K562 (cell line): ENCODE measurements at regions not wholly inside any gene's neighbourhood (a gene's known extent, or its start where the extent isn't known, plus 50 kb on each side); places are given as distances from the start of the nearest gene placed in this dataset.

Source experiments
- ATAC-seq: fragments of 200-7000 bp; cut with Tn5 transposase; 3 replicates; pipeline ENCODE4 v1.9.1; 2020; ENCODE audit warnings: moderate library complexity
- BruUV-seq: library from RNA; stranded (reverse); fragments of 400-500 nt; replicated peaks from 2 replicates; lab custom pipeline; 2021; lab: Mats Ljungman, UMichigan
- CTCF ChIA-PET: fragments of 300-600 bp; formaldehyde crosslinking; extraction: SDS; loops from one replicate; lab custom pipeline; 2021; ENCODE audit warnings: low intra/inter-chr PET ratio; lab: Yijun Ruan, JAX
- POLR2A ChIA-PET: fragments of 300-600, 350-650 bp; sonication (Branson Sonifier 250); formaldehyde crosslinking; extraction: SDS; loops from one replicate; lab custom pipeline; 2021; ENCODE audit warnings: antibody characterized with exemption, inconsistent platforms; lab: Yijun Ruan, JAX
- DNase-seq, 4 experiments: peaks; one replicate each; pipeline versions ENCODE4 v3.0.0 to v3.0.0-alpha.2; 2011 to 2018; ENCODE audit warnings: low spot score in 3 of 4, mixed read lengths in 3 of 4; ENCODE audit errors: extremely low read depth in 1 of 4
- FAIRE-seq: peaks from 2 replicates; lab custom pipeline; 2011; peaks lifted over from hg19 to GRCh38; lab: Jason Lieb, UNC
- H2AFZ ChIP-seq: 2 replicates; pipeline ENCODE4 v1.6.0; 2011; ENCODE audit warnings: low read depth, low read length, control low read depth, inconsistent platforms
- H3K27ac ChIP-seq: fragments of 200-600 bp; 3 replicates; pipeline ENCODE4 v1.8.0; 2011; ENCODE audit warnings: low read depth, mild to moderate bottlenecking, control low read depth, inconsistent platforms, low read length, moderate library complexity, mixed read lengths; ENCODE audit errors: extremely low read depth
- H3K27me3 ChIP-seq, 2 experiments: fragments of 300-600 bp in 1 of 2; 2 replicates in 1 of 2; 3 replicates in 1 of 2; pipeline versions ENCODE4 v1.6.0 to v1.8.0; 2011; ENCODE audit warnings: inconsistent platforms in 2 of 2, low read length in 2 of 2, mild to moderate bottlenecking in 1 of 2, mixed read lengths in 1 of 2, moderate library complexity in 1 of 2; ENCODE audit not compliant: control insufficient read depth in 2 of 2, insufficient read depth in 2 of 2
- H3K36me3 ChIP-seq: fragments of 300-600 bp; 3 replicates; pipeline ENCODE4 v1.8.0; 2011; ENCODE audit warnings: mild to moderate bottlenecking, low read length, inconsistent platforms; ENCODE audit not compliant: control insufficient read depth, insufficient read depth
- H3K4me1 ChIP-seq, 2 experiments: fragments of 200-600 bp in 1 of 2; replicated peaks in 1 of 2; 2 replicates in 1 of 2; 3 replicates in 1 of 2; pipeline versions ENCODE4 v1.5.1 to v1.8.0; 2011; ENCODE audit warnings: inconsistent platforms in 2 of 2, low read length in 2 of 2, mild to moderate bottlenecking in 1 of 2, mixed read lengths in 1 of 2, moderate library complexity in 1 of 2; ENCODE audit not compliant: control insufficient read depth in 2 of 2, insufficient read depth in 2 of 2
- H3K4me2 ChIP-seq: 2 replicates; pipeline ENCODE4 v1.6.1; 2011; ENCODE audit warnings: low read length, control low read depth, inconsistent platforms, mixed read lengths; ENCODE audit not compliant: insufficient read depth
- H3K4me3 ChIP-seq: fragments of 200-600 bp; sonication (generic), shearing (Covaris generic); 2 replicates; pipeline ENCODE4 v1.5.1; 2016; ENCODE audit warnings: control low read depth, inconsistent platforms
- H3K79me2 ChIP-seq: fragments of 200-600 bp; 3 replicates; pipeline ENCODE4 v1.8.0; 2011; ENCODE audit warnings: low read length, inconsistent platforms; ENCODE audit not compliant: control insufficient read depth, insufficient read depth
- H3K9ac ChIP-seq, 2 experiments: 2 replicates each; pipeline versions ENCODE4 v1.6.0 to v1.6.1; 2011; ENCODE audit warnings: low read depth in 2 of 2, low read length in 2 of 2, control low read depth in 1 of 2, inconsistent platforms in 1 of 2, mild to moderate bottlenecking in 1 of 2, mixed read lengths in 1 of 2; ENCODE audit not compliant: insufficient read depth in 1 of 2
- H3K9me1 ChIP-seq: one replicate; pipeline ENCODE4 v1.6.0; 2011; ENCODE audit warnings: inconsistent platforms, mild to moderate bottlenecking, low read length, moderate library complexity; ENCODE audit not compliant: control insufficient read depth, insufficient read depth
- H3K9me3 ChIP-seq: replicated peaks from 2 replicates; pipeline ENCODE4 v1.5.1; 2011; ENCODE audit warnings: low read depth, low read length, inconsistent platforms; ENCODE audit not compliant: control insufficient read depth, insufficient read depth
- H4K20me1 ChIP-seq: replicated peaks from 2 replicates; pipeline ENCODE4 v1.6.1; 2011; ENCODE audit warnings: low read length, inconsistent platforms, mixed read lengths; ENCODE audit not compliant: control insufficient read depth, insufficient read depth
- ASH1L ChIP-seq: fragments of 450-650 bp; IDR thresholded peaks from 2 replicates; pipeline ENCODE4 v1.6.1; 2018; ENCODE audit warnings: borderline replicate concordance, mild to moderate bottlenecking, low read depth; ENCODE audit not compliant: partially characterized antibody
- BHLHE40 ChIP-seq: IDR thresholded peaks from 2 replicates; pipeline ENCODE4 v1.6.1; 2011; ENCODE audit warnings: low read length, improper control_type of control experiment
- CBX8 ChIP-seq: fragments of 200-600 bp; sonication (generic); IDR thresholded peaks from 2 replicates; pipeline ENCODE4 v1.6.1; 2012; ENCODE audit warnings: borderline replicate concordance, mixed run types, low read depth, mild to moderate bottlenecking, moderate library complexity, mixed read lengths, low read length, control low read depth, inconsistent platforms; ENCODE audit not compliant: poor library complexity, severe bottlenecking; ENCODE audit errors: extremely low read depth
- CHD4 ChIP-seq: fragments of 200-600 bp; sonication (generic); IDR thresholded peaks from 3 replicates; pipeline ENCODE4 v1.6.1; 2012; ENCODE audit warnings: low read depth, mild to moderate bottlenecking, mixed read lengths, low read length, inconsistent platforms; ENCODE audit not compliant: insufficient read depth, insufficient replicate concordance, poor library complexity, severe bottlenecking
- DEAF1 ChIP-seq: fragments of 450-650 bp; formaldehyde crosslinking; IDR thresholded peaks from 2 replicates; pipeline ENCODE4 v1.4.0; 2020; ENCODE audit warnings: mild to moderate bottlenecking, moderate library complexity
- E2F3 ChIP-seq: fragments of 250-450 bp; sonication (Bioruptor Pico); IDR thresholded peaks from 2 replicates; pipeline ENCODE4 v1.4.0; 2020; ENCODE audit warnings: mild to moderate bottlenecking
- ELF2 ChIP-seq: fragments of 250-450 bp; sonication (Bioruptor Pico); IDR thresholded peaks from 2 replicates; pipeline ENCODE4 v1.5.0; 2021; ENCODE audit warnings: mild to moderate bottlenecking
- GABPB1 ChIP-seq: sonication (generic); formaldehyde crosslinking; IDR thresholded peaks from 2 replicates; pipeline ENCODE4 v1.8.0; 2022; ENCODE audit warnings: mild to moderate bottlenecking, missing genetic modification reagents
- GTF2A2 ChIP-seq: IDR thresholded peaks from 2 replicates; pipeline ENCODE4 v1.6.1; 2016; ENCODE audit warnings: mild to moderate bottlenecking, missing genetic modification characterization, missing compliant biosample characterization
- MBD1 ChIP-seq: fragments of 250-450 bp; sonication (Bioruptor Pico); IDR thresholded peaks from 2 replicates; pipeline ENCODE4 v1.8.0; 2022; ENCODE audit warnings: inconsistent platforms
- MTA1 ChIP-seq: fragments of 450-650 bp; IDR thresholded peaks from 2 replicates; pipeline ENCODE4 v1.6.1; 2017; ENCODE audit warnings: borderline replicate concordance
- NBN ChIP-seq: fragments of 450-650 bp; IDR thresholded peaks from 2 replicates; pipeline ENCODE4 v1.6.1; 2016; ENCODE audit warnings: low read depth, mild to moderate bottlenecking
- RB1 ChIP-seq: fragments of 450-650 bp; IDR thresholded peaks from 2 replicates; pipeline ENCODE4 v1.6.1; 2017; ENCODE audit warnings: low read depth, mild to moderate bottlenecking
- RBM39 ChIP-seq: fragments of 200-400 bp; formaldehyde crosslinking; optimal IDR thresholded peaks from 2 replicates; pipeline ENCODE3; 2018; ENCODE audit warnings: low read depth, low read length
- ZNF398 ChIP-seq: fragments of 250-450 bp; sonication (Bioruptor Pico); IDR thresholded peaks from 2 replicates; pipeline ENCODE4 v1.8.0; 2021; ENCODE audit warnings: moderate library complexity, mild to moderate bottlenecking, inconsistent platforms
- WGBS: fragments of 100-300 bp; shearing (Covaris generic); methylation state at CpG from one replicate; pipeline ENCODE4 v1.1.6; 2016; ENCODE audit warnings: low coverage, mixed read lengths; ENCODE audit not compliant: insufficient coverage; ENCODE audit errors: missing lambda C conversion rate; 5-methylcytosine and 5-hydroxymethylcytosine counted together
- in situ Hi-C: fragments of 300-500 bp; cut with MboI; formaldehyde crosslinking; loops from 4 replicates; pipeline ENCODE4 v1.15.0; 2018; ENCODE audit warnings: inconsistent platforms, mixed read lengths
- intact Hi-C: fragments of 100-400 bp; cut with micrococcal nuclease; formaldehyde crosslinking; loops from 2 replicates; pipeline ENCODE4 v1.14.2; 2022
- TF ChIP-seq, protein P1 (sequence below): sonication (generic); formaldehyde crosslinking; IDR thresholded peaks from 2 replicates; pipeline ENCODE4 v1.5.0; 2020; ENCODE audit warnings: missing genetic modification reagents

GRCh38 chr4:132240081-132240480, 909.0 kb upstream of the PCDH10 start (continued):
- TF ChIP-seq GABPB1 (CRISPR knock-in tag) = no peak

- Histone ChIP-seq H3K4me3 (no peak overlapping the region), H3K9me3 (no peaks in the 10 kb centered on the region), H3K4me2 (no peak overlapping the region), H3K36me3 (no peaks in the 10 kb centered on the region), H3K9me1 (no peaks in the 10 kb centered on the region), H3K79me2 (no peaks in the 10 kb centered on the region), H3K27me3 (no peaks in the 10 kb centered on the region), H4K20me1 (no peaks in the 10 kb centered on the region), H3K4me1 (no peaks in the 10 kb centered on the region), H3K27ac (no peak overlapping the region), H2AFZ (no peak overlapping the region), H3K9ac (no peak overlapping the region)
- ChIA-PET POLR2A (no interaction called here), CTCF (no interaction called here)
- in situ Hi-C loops (no loop called here), intact Hi-C loops (no loop called here)
- ATAC-seq (no peak), FAIRE-seq (no peak), DNase-seq (no peak)
- WGBS = 0% methylated on average over 3 of the region's 3 CpGs
- BruUV-seq = no TSS peak
- TF ChIP-seq ASH1L (no peak), NBN (no peak), ELF2 (CRISPR knock-in tag) (no peak), E2F3 (no peak), CHD4 (no peak), MTA1 (no peak), ZNF398 (CRISPR knock-in tag) (no peak), RBM39 (no peak), GTF2A2 (tag) (no peak), CBX8 (no peak), DEAF1 (no peak), BHLHE40 (no peak), RB1 (no peak), MBD1 (CRISPR knock-in tag) (no peak)
- TF ChIP-seq, protein P1, sequence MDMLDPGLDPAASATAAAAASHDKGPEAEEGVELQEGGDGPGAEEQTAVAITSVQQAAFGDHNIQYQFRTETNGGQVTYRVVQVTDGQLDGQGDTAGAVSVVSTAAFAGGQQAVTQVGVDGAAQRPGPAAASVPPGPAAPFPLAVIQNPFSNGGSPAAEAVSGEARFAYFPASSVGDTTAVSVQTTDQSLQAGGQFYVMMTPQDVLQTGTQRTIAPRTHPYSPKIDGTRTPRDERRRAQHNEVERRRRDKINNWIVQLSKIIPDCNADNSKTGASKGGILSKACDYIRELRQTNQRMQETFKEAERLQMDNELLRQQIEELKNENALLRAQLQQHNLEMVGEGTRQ (CRISPR knock-in tag) = no peak
These were observed 903.8 kb upstream of the PCDH10 start for GRCh38 chr4:132245319-132245718.
